B cell (primary cell): ENCODE measurements at regions not wholly inside any gene's neighbourhood (a gene's known extent, or its start where the extent isn't known, plus 50 kb on each side); places are given as distances from the start of the nearest gene placed in this dataset.

Source experiments
- ATAC-seq: fragments of 200-7000 bp; cut with Tn5 transposase; one replicate; pipeline ENCODE4 v1.10.0; 2021; ENCODE audit warnings: low read depth, mild to moderate bottlenecking, moderate number of reproducible peaks, moderate library complexity
- CTCF ChIA-PET: fragments of 350-600 bp; sonication (Branson Sonifier 250); formaldehyde crosslinking; loops from one replicate; lab custom pipeline; 2021; ENCODE audit warnings: antibody characterized with exemption, inconsistent platforms; lab: Charles Lee
- POLR2A ChIA-PET: fragments of 350-600 bp; sonication (Branson Sonifier 250); formaldehyde crosslinking; loops from one replicate; lab custom pipeline; 2021; ENCODE audit warnings: antibody characterized with exemption; lab: Charles Lee
- DNase-seq: peaks from one replicate; pipeline ENCODE4 v3.0.0; 2013
- H2AFZ ChIP-seq: 2 replicates; pipeline ENCODE4 v1.6.1; 2012; ENCODE audit warnings: mild to moderate bottlenecking, low read depth, low read length; ENCODE audit not compliant: insufficient read depth, poor library complexity, severe bottlenecking
- H3K27ac ChIP-seq, 2 donors: 1 replicate in 1 of 2; 2 replicates in 1 of 2; pipeline ENCODE4 v1.5.1; 2012 to 2013; ENCODE audit warnings: low read length in 2 of 2, mild to moderate bottlenecking in 2 of 2, moderate library complexity in 1 of 2
- H3K27me3 ChIP-seq, 4 experiments: fragments of 200-600 bp in 1 of 4; sonication (generic) in 1 of 4; replicated peaks in 1 of 4; 1 replicate in 2 of 4; 2 replicates in 2 of 4; pipeline versions ENCODE4 v1.6.1 to v1.7.0; 2013 to 2016; ENCODE audit warnings: low read length in 3 of 4, mild to moderate bottlenecking in 2 of 4, mixed read lengths in 1 of 4, moderate library complexity in 1 of 4; ENCODE audit not compliant: insufficient read depth in 4 of 4, control insufficient read depth in 3 of 4; ENCODE audit errors: control extremely low read depth in 1 of 4
- H3K36me3 ChIP-seq, 2 experiments: replicated peaks in 1 of 2; 1 replicate in 1 of 2; 2 replicates in 1 of 2; pipeline versions ENCODE4 v1.6.1 to v1.7.1; 2013; ENCODE audit warnings: low read length in 1 of 2; ENCODE audit not compliant: insufficient read depth in 2 of 2, control insufficient read depth in 1 of 2; ENCODE audit errors: control extremely low read depth in 1 of 2, extremely low read depth in 1 of 2
- H3K4me1 ChIP-seq, 2 donors: fragments of 200-600 bp in 1 of 2; sonication (generic) in 1 of 2; 1 replicate in 1 of 2; 2 replicates in 1 of 2; pipeline versions ENCODE4 v1.5.1 to v1.6.1; 2013 to 2017; ENCODE audit warnings: low read length in 2 of 2; ENCODE audit not compliant: control insufficient read depth in 2 of 2, insufficient read depth in 2 of 2
- H3K4me2 ChIP-seq: replicated peaks from 2 replicates; pipeline ENCODE3; 2012; ENCODE audit warnings: mild to moderate bottlenecking, low read depth, low read length; ENCODE audit not compliant: poor library complexity, severe bottlenecking
- H3K4me3 ChIP-seq, 5 experiments: fragments of 200-600 bp in 1 of 5; sonication (generic) in 1 of 5; 1 replicate in 3 of 5; 2 replicates in 2 of 5; pipeline versions ENCODE4 v1.5.1 to v1.7.0; 2011 to 2016; ENCODE audit warnings: low read length in 4 of 5, mild to moderate bottlenecking in 4 of 5, low read depth in 2 of 5, control low read depth in 1 of 5, moderate library complexity in 1 of 5; ENCODE audit not compliant: insufficient read depth in 1 of 5; ENCODE audit errors: control extremely low read depth in 1 of 5, extremely low read depth in 1 of 5
- H3K79me2 ChIP-seq: fragments of 200-600 bp; sonication (generic); one replicate; pipeline ENCODE4 v1.6.0; 2016; ENCODE audit warnings: low read length; ENCODE audit not compliant: control insufficient read depth, insufficient read depth
- H3K9ac ChIP-seq: fragments of 200-600 bp; sonication (generic); 2 replicates; pipeline ENCODE4 v1.6.1; 2017; ENCODE audit warnings: mild to moderate bottlenecking, low read length, moderate library complexity
- H3K9me3 ChIP-seq, 3 donors: one replicate each; pipeline versions ENCODE4 v1.6.1 to v1.7.1; 2013; ENCODE audit warnings: low read length in 2 of 3; ENCODE audit not compliant: control insufficient read depth in 2 of 3, insufficient read depth in 1 of 3; ENCODE audit errors: control extremely low read depth in 1 of 3
- H4K20me1 ChIP-seq: 2 replicates; pipeline ENCODE4 v1.6.0; 2012; ENCODE audit warnings: mild to moderate bottlenecking, low read length; ENCODE audit not compliant: insufficient read depth, control insufficient read depth, poor library complexity, severe bottlenecking
- H3K27ac Mint-ChIP-seq: one replicate; pipeline ENCODE4 v1.8.0; 2021; ENCODE audit warnings: mixed read lengths
- H3K27me3 Mint-ChIP-seq: one replicate; pipeline ENCODE4 v1.8.0; 2021; ENCODE audit warnings: mixed read lengths
- H3K4me1 Mint-ChIP-seq: one replicate; pipeline ENCODE4 v1.8.0; 2021; ENCODE audit warnings: mixed read lengths
- H3K4me3 Mint-ChIP-seq: one replicate; pipeline ENCODE4 v1.8.0; 2021; ENCODE audit warnings: mixed read lengths
- H3K9me3 Mint-ChIP-seq: one replicate; pipeline ENCODE4 v1.8.0; 2022; ENCODE audit warnings: mixed read lengths; ENCODE audit not compliant: insufficient read depth
- EZH2 ChIP-seq: IDR thresholded peaks from 2 replicates; pipeline ENCODE4 v1.6.1; 2012; ENCODE audit warnings: borderline replicate concordance, low read depth, mild to moderate bottlenecking, moderate library complexity, low read length; ENCODE audit not compliant: insufficient read depth, poor library complexity, severe bottlenecking
- WGBS: methylation state at CpG from one replicate; pipeline ENCODE4 v1.1.5; 2013; ENCODE audit warnings: missing lambda C conversion rate; ENCODE audit not compliant: insufficient coverage; 5-methylcytosine and 5-hydroxymethylcytosine counted together
- intact Hi-C: fragments of 100-400 bp; cut with micrococcal nuclease; formaldehyde crosslinking; loops from one replicate; pipeline ENCODE4 v1.10.0; 2022
- TF ChIP-seq, protein P1 (sequence below): fragments of 200-600 bp; IDR thresholded peaks from one replicate; pipeline ENCODE4 v1.8.0; 2022; ENCODE audit warnings: antibody characterized with exemption, mild to moderate bottlenecking

DNA sequence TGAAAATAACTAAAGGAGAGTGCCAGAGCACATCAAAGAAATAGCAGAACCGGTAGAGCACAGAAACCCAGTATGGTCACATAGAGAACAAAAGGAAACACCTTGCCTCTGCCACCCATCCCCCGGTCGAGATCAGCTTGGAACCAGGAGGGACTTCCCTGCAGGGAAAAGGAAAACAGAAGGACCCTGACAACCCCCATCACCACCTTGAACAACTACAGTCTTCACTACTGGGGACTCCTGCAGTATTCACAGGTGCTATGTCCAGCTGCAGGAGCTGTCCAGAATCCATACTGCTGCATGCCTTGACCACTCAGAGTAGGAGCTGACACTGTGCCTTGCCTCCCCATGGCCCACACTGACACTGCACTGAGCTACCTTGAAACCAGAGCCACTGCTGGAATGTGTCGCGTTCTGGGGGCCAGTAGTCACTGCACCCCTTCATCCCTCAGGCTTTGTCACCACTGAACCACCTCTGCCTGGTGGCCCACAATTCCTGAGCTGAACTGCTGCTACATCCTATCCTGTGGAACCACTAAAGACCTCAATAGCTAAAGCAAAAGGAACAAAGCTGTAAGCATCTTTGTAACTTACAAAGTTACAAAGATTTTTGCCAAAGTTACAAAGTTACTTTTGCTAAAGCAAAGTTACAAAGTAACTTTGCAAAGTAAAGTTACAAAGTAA is 66.8 kb downstream of the TRIL start:
- Mint-ChIP-seq H3K27ac (no peak overlapping the region), H3K4me1 (peaks cover 4% of the 10 kb centered on the region), H3K27me3 (peaks cover 25% of the 10 kb centered on the region), H3K4me3 (no peak overlapping the region), H3K9me3 (no peaks in the 10 kb centered on the region)
- H3K79me2 ChIP-seq = no peaks in the 10 kb centered on the region
- DNase-seq (no peak), ATAC-seq (no peak)
- CTCF ChIA-PET = interaction anchor here (2.2 kb wide), 1 partner anchor 31 kb away, joined by 6 read pairs; no protein-coding TSS in a partner anchor
- H3K27ac ChIP-seq = no peak overlapping the region
- intact Hi-C loops = no loop called here
- WGBS = 47% methylated on average over 5 of the region's 5 CpGs
- H3K4me2 ChIP-seq = no peak overlapping the region
- no peaks in the 10 kb centered on the region for H3K36me3 ChIP-seq
- H3K4me3 ChIP-seq = no peak overlapping the region
- peaks cover 0 to 8% of the 10 kb centered on the region in 2 donors for H3K4me1 ChIP-seq
- H4K20me1 ChIP-seq = no peaks in the 10 kb centered on the region
- no peaks in the 10 kb centered on the region for H3K27me3 ChIP-seq
- no peak overlapping the region for H2AFZ ChIP-seq
- POLR2A ChIA-PET = no interaction called here
- no peak overlapping the region for H3K9ac ChIP-seq
- no peaks in the 10 kb centered on the region for H3K9me3 ChIP-seq
- no peak for TF ChIP-seq EZH2
- TF ChIP-seq, protein P1, sequence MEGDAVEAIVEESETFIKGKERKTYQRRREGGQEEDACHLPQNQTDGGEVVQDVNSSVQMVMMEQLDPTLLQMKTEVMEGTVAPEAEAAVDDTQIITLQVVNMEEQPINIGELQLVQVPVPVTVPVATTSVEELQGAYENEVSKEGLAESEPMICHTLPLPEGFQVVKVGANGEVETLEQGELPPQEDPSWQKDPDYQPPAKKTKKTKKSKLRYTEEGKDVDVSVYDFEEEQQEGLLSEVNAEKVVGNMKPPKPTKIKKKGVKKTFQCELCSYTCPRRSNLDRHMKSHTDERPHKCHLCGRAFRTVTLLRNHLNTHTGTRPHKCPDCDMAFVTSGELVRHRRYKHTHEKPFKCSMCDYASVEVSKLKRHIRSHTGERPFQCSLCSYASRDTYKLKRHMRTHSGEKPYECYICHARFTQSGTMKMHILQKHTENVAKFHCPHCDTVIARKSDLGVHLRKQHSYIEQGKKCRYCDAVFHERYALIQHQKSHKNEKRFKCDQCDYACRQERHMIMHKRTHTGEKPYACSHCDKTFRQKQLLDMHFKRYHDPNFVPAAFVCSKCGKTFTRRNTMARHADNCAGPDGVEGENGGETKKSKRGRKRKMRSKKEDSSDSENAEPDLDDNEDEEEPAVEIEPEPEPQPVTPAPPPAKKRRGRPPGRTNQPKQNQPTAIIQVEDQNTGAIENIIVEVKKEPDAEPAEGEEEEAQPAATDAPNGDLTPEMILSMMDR = no peak

DNA sequence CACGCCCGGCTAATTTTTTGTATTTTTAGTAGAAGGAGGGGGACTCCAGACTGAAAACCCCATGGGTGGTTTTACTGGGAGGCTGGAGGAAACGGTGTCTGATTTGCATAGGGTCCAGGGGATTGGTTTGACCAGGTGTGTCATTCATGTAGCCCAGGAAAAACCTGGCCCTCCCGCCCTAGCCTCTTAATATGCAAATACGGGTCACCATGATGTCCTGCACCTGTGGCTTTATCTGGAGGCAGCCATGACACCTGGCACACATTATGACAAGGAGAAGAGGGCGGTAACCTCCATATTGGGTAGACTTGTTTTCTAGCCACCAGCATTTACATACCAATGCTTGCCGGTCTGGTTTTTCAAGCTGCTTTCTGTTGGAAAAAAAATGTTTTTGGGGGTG is 68.0 kb downstream of the TRIL start:
- TF ChIP-seq EZH2 = no peak
- TF ChIP-seq, protein P1 = no peak
- CTCF ChIA-PET = interaction anchor here (2.2 kb wide), 1 partner anchor 32 kb away, joined by 6 read pairs; no protein-coding TSS in a partner anchor
- no peak overlapping the region for H2AFZ ChIP-seq

More for the DNA sequence above, 68.0 kb downstream of the TRIL start:
- Mint-ChIP-seq H3K27ac (no peak overlapping the region), H3K9me3 (no peaks in the 10 kb centered on the region), H3K4me1 (peaks cover 4% of the 10 kb centered on the region), H3K4me3 (no peak overlapping the region), H3K27me3 (peaks cover 34% of the 10 kb centered on the region)
- ATAC-seq = peak; percentile 36
- H3K4me1 ChIP-seq = peaks cover 0 to 8% of the 10 kb centered on the region in 2 donors
- WGBS = 84% methylated on average over 5 of the region's 7 CpGs
- POLR2A ChIA-PET = no interaction called here
- no peaks in the 10 kb centered on the region for H3K79me2 ChIP-seq
- H3K27me3 ChIP-seq = peaks cover 0 to 5% (median 0%) of the 10 kb centered on the region in 4 experiments
- no peak overlapping the region for H3K27ac ChIP-seq
- DNase-seq = peak; percentile 53
- H3K4me3 ChIP-seq = no peak overlapping the region
- intact Hi-C loops = no loop called here
- H3K9ac ChIP-seq = no peak overlapping the region
- no peaks in the 10 kb centered on the region for H3K36me3 ChIP-seq
- no peaks in the 10 kb centered on the region for H3K9me3 ChIP-seq
- no peak overlapping the region for H3K4me2 ChIP-seq
- no peaks in the 10 kb centered on the region for H4K20me1 ChIP-seq
